ENCODE measurements at regions not wholly inside any gene's neighbourhood (a gene's known extent, or its start where the extent isn't known, plus 50 kb on each side); places are given as distances from the start of the nearest gene placed in this dataset.

DNA sequence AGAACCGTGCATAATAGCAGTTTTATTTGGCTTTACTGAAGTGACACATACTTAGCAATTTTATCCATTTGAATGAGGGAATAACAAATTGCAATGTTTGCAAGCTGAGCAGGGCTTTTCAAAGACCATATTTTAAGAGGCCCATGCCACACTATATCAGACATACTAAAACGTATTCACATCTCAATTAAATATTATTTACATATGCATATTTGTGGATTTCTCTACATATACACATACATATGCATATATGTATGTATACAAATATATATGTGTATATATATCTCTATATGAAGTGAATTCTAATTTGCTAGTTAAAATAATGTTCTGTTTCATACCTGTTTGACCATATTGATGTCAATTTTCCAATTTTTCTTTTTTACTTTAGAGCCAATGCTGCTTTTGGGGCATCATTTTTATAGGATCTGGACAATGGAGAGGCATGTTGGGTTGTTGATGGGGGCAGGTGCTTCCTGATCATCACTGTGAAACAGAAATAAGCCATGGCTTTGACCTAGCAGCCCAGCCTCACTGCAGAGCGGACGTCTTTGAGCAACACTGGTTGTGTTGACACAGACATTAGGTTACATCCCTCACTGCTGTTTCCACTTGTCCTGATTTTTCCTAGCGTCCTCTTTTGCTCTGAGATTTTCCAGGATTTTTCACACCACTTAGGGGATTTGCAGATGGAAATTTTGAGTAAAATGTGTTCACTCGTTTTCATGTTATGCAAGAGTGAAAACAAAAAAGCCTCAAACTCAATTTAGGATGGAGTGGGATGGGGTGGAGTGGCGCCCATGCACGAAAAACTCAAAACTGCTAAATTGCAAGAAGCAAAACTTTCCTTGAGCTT lies 56.9 kb downstream of the RDH14 start:
- no peak for DNase-seq (ENCODE audit: low read depth)

DNA sequence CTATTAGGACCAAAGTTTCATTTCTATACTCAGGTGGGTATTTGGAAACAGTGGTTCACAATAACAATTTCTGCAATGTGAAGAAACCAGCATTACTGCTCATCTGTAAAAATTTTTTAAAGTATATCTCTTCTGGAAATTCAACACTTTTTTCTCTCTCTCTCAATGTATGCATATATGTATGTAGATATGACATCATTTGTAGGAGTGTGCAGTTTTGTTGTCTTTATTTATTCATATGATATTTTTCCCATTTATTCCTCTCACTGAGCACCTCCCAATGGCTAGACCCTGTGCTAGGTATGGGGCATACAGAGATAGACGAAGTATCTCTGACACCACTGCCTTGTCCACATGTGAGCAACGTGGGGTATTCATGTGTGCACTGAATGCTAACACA lies 58.3 kb downstream of the RDH14 start:
- DNase-seq (ENCODE audit: low read depth) = no peak

- DNase-seq (ENCODE audit: low read depth) = no peak
Observed at GRCh38 chr2:18501729-18502128, 58.7 kb downstream of the RDH14 start.

GRCh38 chr2:18501156-18501555 lies 59.3 kb downstream of the RDH14 start:
- no peak for DNase-seq (ENCODE audit: low read depth)

GRCh38 chr2:18500333-18500732 lies 60.1 kb downstream of the RDH14 start:
- peak; percentile 42 for DNase-seq (ENCODE audit: low read depth)

- no peak for DNase-seq (ENCODE audit: low read depth)
Observed at GRCh38 chr2:18498531-18498930, 61.9 kb downstream of the RDH14 start.

DNA sequence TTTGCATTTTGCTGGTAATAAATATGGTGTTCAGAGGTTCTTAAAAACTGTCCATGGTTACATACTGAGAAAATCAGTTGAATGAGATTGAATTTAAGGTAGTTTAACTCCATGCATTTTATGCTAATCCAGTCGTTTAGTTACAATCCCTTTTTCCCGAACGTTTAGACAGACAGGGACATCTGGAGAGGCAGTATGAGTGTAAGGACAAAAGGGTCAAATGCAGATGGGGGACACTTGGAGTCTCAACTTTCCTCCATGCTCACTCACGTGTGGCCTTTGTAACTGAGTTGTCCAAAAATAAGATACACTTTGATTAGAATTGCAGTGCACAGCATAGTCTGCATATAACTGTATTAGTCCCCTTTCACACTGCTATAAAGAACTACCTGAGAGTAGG lies 63.9 kb downstream of the RDH14 start:
- no peak for DNase-seq (ENCODE audit: low read depth)

GRCh38 chr2:18495058-18495457 lies 65.4 kb downstream of the RDH14 start:
- DNase-seq (ENCODE audit: low read depth) = no peak

GRCh38 chr2:18492721-18493120 lies 67.7 kb downstream of the RDH14 start:
- no peak for DNase-seq (ENCODE audit: low read depth)

DNA sequence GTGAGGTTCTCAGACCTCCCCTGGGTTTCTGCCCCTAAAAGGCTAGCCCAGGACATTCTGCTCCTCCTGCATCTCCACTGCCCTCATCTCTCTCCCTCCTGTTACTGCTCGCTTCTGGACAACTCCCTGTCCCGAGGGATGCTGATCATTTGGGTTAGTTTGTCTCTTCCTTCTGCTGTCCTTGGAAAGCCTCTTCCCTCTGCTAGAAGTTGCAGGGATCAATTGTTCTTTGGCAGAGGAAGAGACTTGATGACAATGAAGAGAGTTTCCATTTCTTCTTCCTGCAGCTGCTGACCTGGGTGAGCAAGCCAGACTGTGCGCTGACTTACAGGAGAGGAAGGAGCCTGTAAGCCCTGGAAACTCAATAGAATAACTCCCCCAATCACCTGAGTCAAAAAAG lies 68.9 kb downstream of the RDH14 start:
- DNase-seq (ENCODE audit: low read depth) = no peak

DNA sequence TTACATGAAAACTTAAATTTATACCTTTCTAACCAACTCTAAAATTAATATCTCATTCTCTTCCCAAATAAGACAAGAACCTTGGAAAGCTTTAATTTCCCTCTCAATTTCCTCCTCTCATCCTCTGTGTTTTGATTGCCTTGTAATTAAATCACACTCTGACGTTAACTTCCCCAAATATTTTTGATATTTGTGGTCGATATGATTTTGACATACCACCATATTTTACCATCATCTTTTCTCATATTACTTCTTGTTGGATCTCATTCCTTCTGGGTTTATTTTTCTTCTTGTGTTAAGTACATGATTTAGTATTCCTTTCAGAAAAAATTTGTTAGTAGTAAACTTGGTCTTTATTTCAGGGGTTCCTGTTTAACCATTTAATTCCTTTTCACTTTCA lies 69.6 kb downstream of the RDH14 start:
- no peak for DNase-seq (ENCODE audit: low read depth)

DNA sequence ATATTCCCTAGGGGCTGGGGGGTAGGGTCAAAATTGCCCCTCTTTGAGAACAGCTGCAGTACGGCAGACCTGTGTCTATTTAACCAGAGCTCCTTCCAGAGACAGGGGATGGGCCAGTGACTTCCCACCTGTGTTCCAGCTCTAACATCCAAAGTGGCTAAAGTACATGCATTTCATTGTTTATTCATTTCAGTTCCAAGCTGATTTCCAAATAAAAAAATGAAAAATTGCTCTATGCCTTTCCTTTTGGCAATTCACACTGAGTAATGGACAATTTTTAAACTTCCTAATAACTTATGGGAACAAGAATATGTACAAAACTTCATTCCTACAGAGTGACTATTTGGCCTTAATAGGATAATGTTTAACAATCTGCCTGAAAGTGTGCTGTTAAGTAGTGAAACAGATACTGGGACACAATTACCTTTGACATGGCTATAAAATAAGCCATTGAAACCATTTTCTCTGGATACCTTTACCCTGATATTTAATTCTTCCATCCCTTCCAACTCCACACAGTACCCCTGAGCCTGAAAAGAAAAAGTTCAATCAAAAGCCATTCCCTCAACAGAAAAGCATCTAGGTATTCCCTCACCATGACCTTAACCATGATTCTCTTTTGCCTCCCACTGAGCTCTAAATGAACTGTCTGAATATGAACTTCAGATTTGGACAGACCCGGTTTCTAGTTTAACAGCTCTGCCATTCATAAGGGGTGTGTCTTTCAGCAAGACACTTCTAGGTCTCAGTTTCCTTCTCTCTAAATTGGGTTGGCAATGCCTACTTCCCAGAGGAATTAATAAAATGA lies 73.1 kb downstream of the RDH14 start:
- DNase-seq (ENCODE audit: low read depth) = no peak

DNA sequence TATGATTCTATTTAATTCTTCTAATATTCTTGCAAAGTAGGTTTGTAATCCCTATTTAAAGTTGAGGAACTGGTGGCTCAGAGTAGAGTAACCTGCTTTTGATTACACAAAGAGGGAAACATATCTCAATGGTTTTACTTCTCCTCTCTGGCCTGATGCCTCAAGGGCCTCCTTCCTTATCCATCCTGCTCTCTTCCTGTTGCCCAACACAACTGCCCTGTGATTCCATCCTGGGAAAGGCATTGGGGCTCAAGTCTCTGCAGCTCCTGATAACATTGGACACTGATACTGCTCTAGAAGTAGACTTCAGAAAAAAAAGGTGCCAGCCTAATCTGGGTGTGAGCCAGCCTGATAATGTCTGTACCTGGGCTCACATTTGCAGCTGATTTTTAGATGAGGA lies 75.8 kb downstream of the RDH14 start:
- no peak for DNase-seq (ENCODE audit: low read depth)

DNA sequence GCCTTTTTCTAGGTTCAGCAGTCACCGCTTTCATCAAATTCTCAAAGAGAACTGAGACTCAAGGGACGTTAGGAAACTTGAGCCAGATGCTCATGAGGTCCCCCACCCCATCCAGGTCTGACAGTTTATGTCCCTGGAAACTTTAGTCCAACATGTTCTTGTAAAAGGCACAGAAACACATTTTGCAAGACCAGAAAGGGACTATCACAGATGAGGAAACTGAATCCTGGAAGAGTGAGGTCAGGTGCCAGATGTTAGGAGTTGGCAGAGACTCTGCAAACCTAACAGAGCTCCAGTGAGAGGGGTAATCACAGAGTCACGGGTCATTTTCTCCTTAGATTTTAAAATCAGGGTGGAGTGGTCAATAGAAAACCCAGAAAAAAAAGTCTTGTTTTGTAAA lies 76.6 kb downstream of the RDH14 start:
- no peak for DNase-seq (ENCODE audit: low read depth)

DNA sequence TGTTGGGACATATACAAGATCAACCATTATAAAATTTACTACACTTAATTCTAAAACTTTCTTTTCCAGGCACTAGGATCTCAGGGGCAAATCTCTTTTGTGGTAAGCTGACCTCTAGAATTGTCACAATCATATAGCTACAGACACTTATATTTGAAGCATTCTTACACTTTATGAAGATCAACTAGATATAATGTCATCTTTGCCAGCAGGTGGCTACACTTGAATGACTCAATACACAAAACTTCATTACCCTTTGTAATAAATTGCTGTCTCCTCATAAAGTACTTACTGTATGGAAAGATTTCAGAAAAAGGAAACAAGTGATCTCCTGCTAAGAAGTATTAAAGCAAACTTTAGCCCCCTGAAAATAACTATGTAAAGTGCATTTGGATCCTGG lies 77.8 kb downstream of the RDH14 start:
- no peak for DNase-seq (ENCODE audit: low read depth)

- DNase-seq (ENCODE audit: low read depth) = peak; percentile 38
Observed at GRCh38 chr2:18479947-18480369, 80.5 kb downstream of the RDH14 start.

DNA sequence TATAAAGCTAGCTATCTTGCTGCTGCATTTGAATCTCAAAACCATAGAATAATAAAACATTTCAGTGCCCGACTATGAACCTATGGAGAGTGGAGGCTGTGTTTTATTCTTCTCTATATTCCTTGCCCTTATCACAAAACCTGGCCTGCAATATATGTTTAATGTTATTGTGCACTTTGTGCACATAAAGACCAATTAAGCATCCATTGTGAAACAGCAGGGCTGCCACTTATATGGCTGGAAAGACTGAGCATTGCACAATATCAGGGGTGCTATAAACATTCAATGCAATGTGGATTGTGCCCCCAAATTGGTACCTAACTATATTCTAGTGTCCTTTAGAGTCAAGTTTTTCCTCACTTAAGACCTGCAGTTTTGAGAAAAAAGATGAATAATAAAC lies 83.2 kb downstream of the RDH14 start:
- no peak for DNase-seq (ENCODE audit: low read depth)

DNA sequence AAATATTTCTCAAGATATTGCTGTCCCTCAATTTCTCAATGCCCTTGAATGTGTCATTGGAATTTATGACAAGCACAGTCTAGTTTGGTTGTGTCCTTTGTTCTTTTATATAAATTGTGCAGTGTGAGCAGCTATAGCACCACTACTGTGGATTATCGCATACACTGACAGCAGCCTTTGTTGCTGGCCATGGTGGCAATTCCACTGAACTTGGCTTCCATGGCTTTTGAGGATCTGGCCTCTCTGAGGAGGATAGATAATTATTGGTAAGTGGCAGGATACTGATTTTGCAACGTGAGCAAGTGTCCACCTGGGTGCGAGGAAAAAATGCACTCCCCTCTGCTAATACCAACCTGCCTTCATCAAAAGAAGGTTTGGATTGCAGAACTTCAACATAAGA lies 84.0 kb downstream of the RDH14 start:
- DNase-seq (ENCODE audit: low read depth) = no peak

GRCh38 chr2:18475884-18476283 lies 84.6 kb downstream of the RDH14 start:
- no peak for DNase-seq (ENCODE audit: low read depth)

DNA sequence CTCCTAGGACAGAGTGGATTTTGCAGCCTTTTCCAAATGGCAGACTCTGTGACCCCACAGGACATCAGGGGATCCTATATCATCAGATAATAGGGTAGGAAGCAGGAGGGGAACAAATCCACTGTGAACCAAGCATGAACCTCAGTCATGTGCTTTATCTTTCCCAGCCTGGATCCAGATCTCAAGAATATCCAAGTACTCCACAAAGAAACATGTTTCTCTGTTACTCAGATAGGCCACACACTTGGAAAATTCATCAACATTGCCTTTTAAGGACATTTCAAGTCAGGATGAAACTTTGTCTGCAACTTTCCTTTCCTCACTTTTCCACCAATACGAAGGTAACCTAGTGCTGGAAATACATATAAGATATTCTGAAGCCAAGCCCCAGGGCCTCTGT lies 85.8 kb downstream of the RDH14 start:
- no peak for DNase-seq (ENCODE audit: low read depth)

- DNase-seq (ENCODE audit: low read depth) = peak; percentile 68
Observed at GRCh38 chr2:18473241-18474181, 86.9 kb downstream of the RDH14 start.

- no peak for DNase-seq (ENCODE audit: low read depth)
Observed at GRCh38 chr2:18467749-18468360, 92.6 kb downstream of the RDH14 start.
